Muscle layer of duodenum (tissue), 2 donors: ENCODE measurements at regions not wholly inside any gene's neighbourhood (a gene's known extent, or its start where the extent isn't known, plus 50 kb on each side); places are given as distances from the start of the nearest gene placed in this dataset.
"Not testable (repeated sequence)": the region's sequence is repeated elsewhere in the genome, so short reads cannot be mapped to it uniquely, and the experiment has no call there.

Experiments used
- H3K27ac ChIP-seq: one replicate; pipeline ENCODE4 v1.7.0; 2013; ENCODE audit warnings: mild to moderate bottlenecking, low read length
- H3K27me3 ChIP-seq: one replicate; pipeline ENCODE4 v1.7.0; 2013; ENCODE audit warnings: low read depth, mild to moderate bottlenecking, control low read depth, low read length
- H3K36me3 ChIP-seq, 2 donors: one replicate each; pipeline ENCODE4 v1.7.0; 2013; ENCODE audit warnings: low read length in 2 of 2, control low read depth in 1 of 2, mild to moderate bottlenecking in 1 of 2; ENCODE audit not compliant: insufficient read depth in 2 of 2, control insufficient read depth in 1 of 2
- H3K4me1 ChIP-seq, 2 donors: one replicate each; pipeline ENCODE4 v1.7.0; 2013; ENCODE audit warnings: low read length in 2 of 2, mild to moderate bottlenecking in 2 of 2, control low read depth in 1 of 2, moderate library complexity in 1 of 2; ENCODE audit not compliant: insufficient read depth in 2 of 2, control insufficient read depth in 1 of 2
- H3K4me3 ChIP-seq, 2 donors: one replicate each; pipeline ENCODE4 v1.7.0; 2013; ENCODE audit warnings: low read length in 2 of 2, low read depth in 1 of 2, mild to moderate bottlenecking in 1 of 2
- H3K9me3 ChIP-seq, 2 donors: one replicate each; pipeline ENCODE4 v1.7.0; 2013; ENCODE audit warnings: low read length in 2 of 2, control low read depth in 1 of 2, mild to moderate bottlenecking in 1 of 2; ENCODE audit not compliant: control insufficient read depth in 1 of 2
- donor health status: healthy.

- no peaks in the 10 kb centered on the region for H3K36me3 ChIP-seq
- H3K27me3 ChIP-seq, result no peaks in the 10 kb centered on the region
- no peak overlapping the region for H3K4me3 ChIP-seq
- H3K27ac ChIP-seq, result no peak overlapping the region
- no peaks in the 10 kb centered on the region for H3K4me1 ChIP-seq
- H3K9me3 ChIP-seq, result no peaks in the 10 kb centered on the region
Measured at GRCh38 chr9:79490657-79491248, 81.0 kb upstream of the TLE4 start.

GRCh38 chr9:79492092-79493009 lies 79.4 kb upstream of the TLE4 start:
- Histone ChIP-seq H3K9me3 (no peaks in the 10 kb centered on the region), H3K4me3 (no peak overlapping the region), H3K27ac (no peak overlapping the region), H3K4me1 (no peaks in the 10 kb centered on the region), H3K27me3 (no peaks in the 10 kb centered on the region), H3K36me3 (no peaks in the 10 kb centered on the region)

- not testable (repeated sequence) for H3K27me3 ChIP-seq, H3K9me3 ChIP-seq, H3K4me3 ChIP-seq, H3K27ac ChIP-seq, H3K4me1 ChIP-seq, H3K36me3 ChIP-seq
Measured at GRCh38 chr9:79500196-79500864, 71.4 kb upstream of the TLE4 start.

DNA sequence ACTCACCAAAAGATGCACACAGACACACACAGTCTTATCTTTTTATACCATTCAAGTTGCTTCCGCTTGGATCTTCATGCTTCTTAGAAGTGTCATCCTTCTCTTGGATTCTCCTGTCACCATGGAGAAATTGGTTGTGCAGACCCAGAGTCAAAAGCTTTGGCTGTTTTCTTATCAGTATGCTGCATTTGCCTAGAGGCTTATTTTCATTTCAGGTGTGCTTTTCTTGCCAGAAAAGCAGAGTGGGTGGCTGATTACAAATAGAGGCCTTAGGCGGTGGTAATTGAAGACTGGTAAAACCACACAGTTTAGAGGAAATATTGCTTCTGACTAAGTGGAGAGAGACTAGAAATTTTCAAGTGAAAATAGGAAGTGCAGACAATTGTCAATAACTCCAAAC lies 70.2 kb upstream of the TLE4 start:
- H3K27me3 ChIP-seq, result no peaks in the 10 kb centered on the region
- no peak overlapping the region for H3K4me3 ChIP-seq
- H3K27ac ChIP-seq, result no peak overlapping the region
- no peaks in the 10 kb centered on the region for H3K9me3 ChIP-seq
- no peaks in the 10 kb centered on the region for H3K4me1 ChIP-seq
- no peaks in the 10 kb centered on the region for H3K36me3 ChIP-seq

DNA sequence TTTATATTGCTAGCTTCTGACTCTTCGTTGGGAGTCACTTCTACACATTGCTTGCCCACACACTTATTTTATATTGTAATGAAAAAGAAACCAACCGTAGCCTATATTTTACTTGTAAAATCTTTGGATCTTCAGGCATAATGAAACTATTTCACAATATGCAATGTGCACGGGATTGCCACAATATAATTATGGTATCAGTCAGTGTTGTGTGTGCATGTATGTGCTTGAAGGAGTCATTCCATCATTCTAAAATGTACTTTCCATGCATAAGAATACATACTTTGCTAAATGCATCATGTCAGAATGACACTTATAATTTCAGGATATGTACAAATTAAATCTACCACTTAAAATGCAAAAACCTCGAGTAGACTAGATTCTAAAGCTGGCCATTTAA lies 64.0 kb upstream of the TLE4 start:
- Histone ChIP-seq H3K4me3 (no peak overlapping the region), H3K4me1 (no peaks in the 10 kb centered on the region), H3K27ac (no peak overlapping the region), H3K36me3 (no peaks in the 10 kb centered on the region), H3K9me3 (no peaks in the 10 kb centered on the region), H3K27me3 (no peaks in the 10 kb centered on the region)

GRCh38 chr9:79512251-79512650 lies 59.5 kb upstream of the TLE4 start:
- no peaks in the 10 kb centered on the region for H3K9me3 ChIP-seq
- H3K27me3 ChIP-seq, result no peaks in the 10 kb centered on the region
- no peak overlapping the region for H3K4me3 ChIP-seq
- no peaks in the 10 kb centered on the region for H3K36me3 ChIP-seq
- no peaks in the 10 kb centered on the region for H3K4me1 ChIP-seq
- no peak overlapping the region for H3K27ac ChIP-seq
